Myocyte (in vitro differentiated cells): ENCODE measurements at regions not wholly inside any gene's neighbourhood (a gene's known extent, or its start where the extent isn't known, plus 50 kb on each side); places are given as distances from the start of the nearest gene placed in this dataset.
A peak's percentile ranks its signal among the peaks of the same experiment; 100 is the strongest.

Experiments
- DNase-seq: peaks from one replicate; pipeline ENCODE4 v3.0.0-alpha.2; 2012; ENCODE audit warnings: low read depth

DNA sequence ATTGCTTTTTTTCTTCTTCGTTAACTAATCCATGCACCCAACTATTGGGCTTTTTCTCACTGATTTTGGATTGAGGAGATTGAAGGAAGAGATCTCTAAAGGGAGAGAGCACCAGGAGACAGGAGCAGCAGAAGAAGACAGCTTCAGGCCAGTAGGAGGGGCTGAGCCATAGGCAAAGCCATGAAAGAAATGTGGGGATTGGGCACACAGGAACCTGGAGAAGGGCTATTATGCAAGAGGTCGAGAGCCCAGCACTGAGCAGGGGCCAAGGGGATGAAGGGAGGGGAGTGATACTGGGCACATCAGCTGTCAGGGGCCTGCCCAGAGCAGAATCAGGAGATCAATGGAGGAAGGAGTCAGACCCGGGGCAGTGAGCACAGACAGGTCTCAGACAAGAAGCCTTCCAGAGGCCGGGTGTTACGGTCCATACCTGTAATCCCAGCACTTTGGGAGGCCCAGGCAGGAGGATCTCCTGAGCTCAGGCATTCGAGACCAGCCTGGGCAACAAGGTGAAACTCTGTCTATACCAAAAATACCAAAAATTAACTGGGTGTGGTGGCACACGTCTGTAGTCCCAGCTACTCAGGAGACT lies 140.9 kb downstream of the BCOR start:
- DNase-seq = no peak

GRCh38 chrX:39957816-39958566 lies 139.8 kb downstream of the BCOR start:
- peak; percentile 87 for DNase-seq

DNA sequence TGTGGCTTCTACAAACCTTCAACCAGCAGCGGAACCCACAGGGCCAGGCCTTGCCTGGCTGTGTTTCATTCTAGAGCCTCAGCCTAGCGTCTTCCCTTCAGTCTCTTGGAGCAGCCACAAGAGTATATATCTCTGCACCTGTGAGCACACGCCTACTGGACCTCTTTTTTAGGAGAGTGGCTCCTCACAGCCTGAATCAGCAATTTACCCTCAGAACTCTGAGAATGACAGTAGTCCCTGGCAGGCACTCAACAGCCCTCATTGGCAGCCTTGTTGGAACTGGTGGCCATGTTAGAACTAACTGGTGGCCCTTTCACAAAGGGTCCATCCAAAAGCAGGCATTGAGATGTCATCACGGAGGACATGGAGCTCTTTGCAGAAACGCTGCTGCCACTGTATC lies 138.9 kb downstream of the BCOR start:
- no peak for DNase-seq

GRCh38 chrX:39960219-39960618 lies 137.5 kb downstream of the BCOR start:
- no peak for DNase-seq

- DNase-seq = no peak
Measured at GRCh38 chrX:39961441-39961840, 136.3 kb downstream of the BCOR start.

- DNase-seq = no peak
Measured at GRCh38 chrX:39965051-39965573, 132.6 kb downstream of the BCOR start.

GRCh38 chrX:39966176-39966575 lies 131.6 kb downstream of the BCOR start:
- no peak for DNase-seq

DNA sequence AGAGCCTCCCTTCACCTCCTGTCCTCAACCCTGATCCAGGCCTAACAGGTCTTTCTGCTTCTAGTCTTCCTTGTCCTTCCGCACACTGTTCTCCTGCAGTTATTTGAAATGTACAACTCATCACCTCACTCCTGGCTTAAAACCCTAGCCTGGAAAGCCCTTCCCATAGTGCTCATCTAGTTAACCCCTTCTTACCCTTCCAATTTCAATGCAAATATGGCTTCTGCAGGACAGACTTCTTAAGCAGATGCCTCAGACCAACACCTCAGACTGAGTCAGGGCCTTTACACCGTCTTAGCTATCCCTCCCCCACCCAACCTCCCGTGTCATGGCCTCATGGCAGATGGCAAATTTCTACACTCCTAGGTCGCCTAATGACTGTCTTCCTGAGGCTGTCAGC lies 130.4 kb downstream of the BCOR start:
- no peak for DNase-seq

- no peak for DNase-seq
Measured at GRCh38 chrX:39969099-39969818, 128.5 kb downstream of the BCOR start.

DNA sequence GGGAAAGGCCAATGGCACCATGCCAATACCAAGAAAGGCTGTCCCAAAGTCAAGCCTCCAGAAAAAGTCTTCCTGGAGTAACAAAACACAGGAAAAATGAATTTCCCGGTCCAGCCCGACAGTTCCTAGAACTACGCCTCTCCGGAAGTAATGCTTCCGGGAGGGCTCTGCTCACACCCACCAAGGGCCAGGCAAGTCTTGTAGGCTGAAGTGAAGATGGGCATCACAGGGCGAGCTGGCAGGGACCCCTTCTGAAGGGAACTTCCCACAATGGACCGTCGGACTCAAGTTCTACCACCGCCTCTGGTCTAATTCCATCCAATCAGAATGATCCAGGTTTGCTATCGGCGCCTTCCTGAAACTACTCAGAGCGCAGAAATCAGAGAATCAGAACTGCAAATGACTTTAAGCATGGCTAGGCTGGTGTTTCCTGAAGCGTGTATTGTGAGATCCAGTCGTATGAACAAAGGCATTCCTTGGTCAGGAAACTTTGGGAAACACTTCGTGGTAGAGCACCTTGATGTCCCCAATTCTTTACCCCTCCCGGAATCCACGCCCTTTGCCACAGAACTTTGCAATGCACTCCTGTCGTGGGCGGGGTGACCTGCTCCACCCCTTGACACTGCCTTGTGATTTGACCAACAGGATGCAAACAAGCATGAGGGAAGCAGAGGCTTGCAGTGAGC lies 127.8 kb downstream of the BCOR start:
- no peak for DNase-seq

GRCh38 chrX:39971760-39972159 lies 126.0 kb downstream of the BCOR start:
- DNase-seq = no peak

- DNase-seq = peak; percentile 79
Measured at GRCh38 chrX:39972340-39972739, 125.4 kb downstream of the BCOR start.

- no peak for DNase-seq
Measured at GRCh38 chrX:39973810-39974209, 123.9 kb downstream of the BCOR start.

DNA sequence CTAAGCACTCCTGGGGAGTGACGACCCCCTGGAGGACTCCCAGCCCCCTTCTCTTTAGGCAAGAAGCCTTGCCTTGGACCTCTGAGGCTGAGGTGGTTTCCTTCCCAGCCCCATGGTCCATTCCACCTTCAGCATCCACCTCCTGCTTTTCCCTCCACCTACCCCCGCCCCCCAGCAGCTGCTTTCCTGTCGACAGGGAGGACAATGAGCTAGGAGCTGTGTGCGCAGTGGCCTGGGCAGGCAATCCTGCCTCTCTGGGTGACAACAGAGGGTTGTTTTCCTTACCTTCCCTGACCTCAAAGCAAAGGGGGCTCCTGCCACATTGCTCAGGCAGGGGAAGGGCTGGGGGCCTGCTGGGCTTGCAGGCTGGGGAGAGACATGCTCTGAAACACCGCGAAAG lies 123.5 kb downstream of the BCOR start:
- DNase-seq = no peak

- DNase-seq = no peak
Measured at GRCh38 chrX:39975101-39975925, 122.4 kb downstream of the BCOR start.

GRCh38 chrX:39981946-39982345 lies 115.8 kb downstream of the BCOR start:
- DNase-seq = peak; percentile 59

- no peak for DNase-seq
Measured at GRCh38 chrX:39982948-39983347, 114.8 kb downstream of the BCOR start.

DNA sequence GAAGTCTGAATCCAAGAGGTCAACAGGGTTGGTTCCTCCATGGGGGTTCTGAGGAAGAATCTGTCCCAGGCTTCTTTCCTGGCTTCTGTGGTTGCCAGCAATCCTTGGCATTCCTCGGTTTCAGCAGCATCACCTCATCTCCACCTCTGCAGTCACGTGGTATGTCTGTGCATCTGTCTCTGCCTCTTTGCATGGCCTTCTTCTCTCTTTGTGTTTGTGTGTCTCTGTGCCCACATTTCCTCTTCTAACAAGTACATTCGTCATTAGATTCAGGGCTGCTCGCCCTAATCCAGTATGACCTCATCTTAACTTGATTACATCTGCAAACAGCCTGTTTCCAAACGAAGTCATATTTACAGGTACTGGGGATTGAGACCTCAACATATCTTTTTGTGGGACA lies 114.0 kb downstream of the BCOR start:
- peak; percentile 80 for DNase-seq

- peak; percentile 94 for DNase-seq
Measured at GRCh38 chrX:39984191-39984956, 113.4 kb downstream of the BCOR start.

GRCh38 chrX:39985071-39985470 lies 112.7 kb downstream of the BCOR start:
- no peak for DNase-seq
